HEK293 (cell line): ENCODE measurements at regions not wholly inside any gene's neighbourhood (a gene's known extent, or its start where the extent isn't known, plus 50 kb on each side); places are given as distances from the start of the nearest gene placed in this dataset.

Source experiments
- IKZF3 ChIP-seq: fragments of 450-650 bp; IDR thresholded peaks from 2 replicates; pipeline ENCODE4 v1.5.0; 2018; ENCODE audit warnings: missing biosample characterization, mild to moderate bottlenecking, missing genetic modification characterization, moderate library complexity
- KLF10 ChIP-seq: fragments of 450-650 bp; IDR thresholded peaks from 2 replicates; pipeline ENCODE4 v1.5.1; 2018; ENCODE audit warnings: missing biosample characterization, mild to moderate bottlenecking, missing genetic modification characterization
- OSR2 ChIP-seq: fragments of 450-650 bp; formaldehyde crosslinking; IDR thresholded peaks from 2 replicates; pipeline ENCODE4 v1.5.1; 2016; ENCODE audit warnings: missing biosample characterization, missing genetic modification characterization
- ZBTB17 ChIP-seq: fragments of 450-650 bp; formaldehyde crosslinking; IDR thresholded peaks from 2 replicates; pipeline ENCODE4 v1.5.1; 2016; ENCODE audit warnings: missing biosample characterization, missing genetic modification characterization
- ZNF121 ChIP-seq: fragments of 450-650 bp; formaldehyde crosslinking; IDR thresholded peaks from 2 replicates; pipeline ENCODE4 v1.5.1; 2016; ENCODE audit warnings: missing biosample characterization, missing genetic modification characterization
- ZNF416 ChIP-seq: fragments of 450-650 bp; formaldehyde crosslinking; IDR thresholded peaks from 2 replicates; pipeline ENCODE4 v1.5.1; 2016; ENCODE audit warnings: missing biosample characterization, missing genetic modification characterization
- ZNF510 ChIP-seq: fragments of 450-650 bp; formaldehyde crosslinking; IDR thresholded peaks from 2 replicates; pipeline ENCODE4 v1.5.1; 2018; ENCODE audit warnings: mild to moderate bottlenecking, missing genetic modification characterization, missing biosample characterization; ENCODE audit not compliant: insufficient replicate concordance
- ZNF629 ChIP-seq: fragments of 450-650 bp; formaldehyde crosslinking; IDR thresholded peaks from 2 replicates; pipeline ENCODE4 v1.5.1; 2017; ENCODE audit warnings: missing biosample characterization, missing genetic modification characterization
- ZSCAN30 ChIP-seq: fragments of 450-650 bp; IDR thresholded peaks from 2 replicates; pipeline ENCODE4 v1.5.1; 2018; ENCODE audit warnings: missing biosample characterization, mild to moderate bottlenecking, missing genetic modification characterization, moderate library complexity
- TF ChIP-seq, protein P1 (sequence below): fragments of 450-650 bp; formaldehyde crosslinking; IDR thresholded peaks from 2 replicates; pipeline ENCODE4 v1.5.1; 2016; ENCODE audit warnings: missing biosample characterization, missing genetic modification characterization

DNA sequence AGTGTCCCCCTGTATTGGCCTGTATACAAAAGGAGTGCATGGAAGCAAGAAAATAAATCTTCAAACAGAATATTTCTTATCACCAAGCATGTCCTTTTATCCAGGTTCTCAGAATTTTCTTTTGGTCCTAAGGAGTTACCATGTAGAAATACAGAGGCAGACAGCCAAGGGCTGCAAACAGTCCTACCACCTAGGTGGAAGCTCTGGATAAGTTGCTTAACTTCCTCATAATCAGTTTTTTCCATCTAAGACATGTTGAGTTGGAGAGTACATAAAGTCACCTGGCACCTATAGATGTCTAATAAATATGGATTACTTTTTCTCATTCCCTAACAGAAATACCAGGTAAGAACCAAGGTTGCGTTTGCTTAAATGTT lies 57.0 kb upstream of the BLID start:
- TF ChIP-seq ZNF416 (tag by site-specific recombination), result no peak
- TF ChIP-seq, protein P1, sequence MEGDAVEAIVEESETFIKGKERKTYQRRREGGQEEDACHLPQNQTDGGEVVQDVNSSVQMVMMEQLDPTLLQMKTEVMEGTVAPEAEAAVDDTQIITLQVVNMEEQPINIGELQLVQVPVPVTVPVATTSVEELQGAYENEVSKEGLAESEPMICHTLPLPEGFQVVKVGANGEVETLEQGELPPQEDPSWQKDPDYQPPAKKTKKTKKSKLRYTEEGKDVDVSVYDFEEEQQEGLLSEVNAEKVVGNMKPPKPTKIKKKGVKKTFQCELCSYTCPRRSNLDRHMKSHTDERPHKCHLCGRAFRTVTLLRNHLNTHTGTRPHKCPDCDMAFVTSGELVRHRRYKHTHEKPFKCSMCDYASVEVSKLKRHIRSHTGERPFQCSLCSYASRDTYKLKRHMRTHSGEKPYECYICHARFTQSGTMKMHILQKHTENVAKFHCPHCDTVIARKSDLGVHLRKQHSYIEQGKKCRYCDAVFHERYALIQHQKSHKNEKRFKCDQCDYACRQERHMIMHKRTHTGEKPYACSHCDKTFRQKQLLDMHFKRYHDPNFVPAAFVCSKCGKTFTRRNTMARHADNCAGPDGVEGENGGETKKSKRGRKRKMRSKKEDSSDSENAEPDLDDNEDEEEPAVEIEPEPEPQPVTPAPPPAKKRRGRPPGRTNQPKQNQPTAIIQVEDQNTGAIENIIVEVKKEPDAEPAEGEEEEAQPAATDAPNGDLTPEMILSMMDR (tag by site-specific recombination), result no peak
- TF ChIP-seq ZBTB17, result no peak
- no peak for TF ChIP-seq ZNF121 (tag by site-specific recombination)
- TF ChIP-seq ZSCAN30 (tag by site-specific recombination), result no peak
- no peak for TF ChIP-seq KLF10 (tag by site-specific recombination)
- no peak for TF ChIP-seq ZNF629 (tag by site-specific recombination)
- TF ChIP-seq IKZF3 (tag by site-specific recombination), result no peak
- TF ChIP-seq OSR2 (tag by site-specific recombination), result no peak
- no peak for TF ChIP-seq ZNF510 (tag by site-specific recombination)
